ENCODE measurements at regions not wholly inside any gene's neighbourhood (a gene's known extent, or its start where the extent isn't known, plus 50 kb on each side); places are given as distances from the start of the nearest gene placed in this dataset.

GRCh38 chr10:104517946-104518345 lies 123.1 kb upstream of the SORCS3 start:
- no peak for FAIRE-seq
- CTCF ChIA-PET (ENCODE audit: low intra/inter-chr PET ratio) = no interaction called here

GRCh38 chr10:104518891-104519290 lies 122.2 kb upstream of the SORCS3 start:
- H3K4me3 ChIP-seq = no peak overlapping the region
- no peaks in the 10 kb centered on the region for H3K79me2 ChIP-seq (ENCODE audit: control insufficient read depth, insufficient read depth, low read length)
- no peaks in the 10 kb centered on the region for H3K9me1 ChIP-seq (ENCODE audit: control insufficient read depth, insufficient read depth, low read length)
- H2AFZ ChIP-seq (ENCODE audit: low read depth, low read length) = no peak overlapping the region
- ATAC-seq = no peak
- POLR2A ChIA-PET = interaction anchor here (1.0 kb wide), 1 partner anchor 207 kb away, joined by 3 read pairs; no protein-coding TSS in a partner anchor
- H3K4me1 ChIP-seq (replicated peaks in 1 of 2; ENCODE audit: control insufficient read depth in 2 of 2, insufficient read depth in 2 of 2, low read length in 2 of 2) = no peaks in the 10 kb centered on the region
- intact Hi-C loops (cut with micrococcal nuclease) = no loop called here
- DNase-seq (ENCODE audit: extremely low read depth in 1 of 4, low spot score in 3 of 4) = no peak
- H4K20me1 ChIP-seq (replicated peaks; ENCODE audit: control insufficient read depth, insufficient read depth, low read length) = no peaks in the 10 kb centered on the region
- H3K36me3 ChIP-seq (ENCODE audit: control insufficient read depth, insufficient read depth, low read length) = no peaks in the 10 kb centered on the region
- no peak overlapping the region for H3K4me2 ChIP-seq (ENCODE audit: insufficient read depth, low read length)
- no peak for FAIRE-seq
- H3K9ac ChIP-seq (ENCODE audit: insufficient read depth in 1 of 2, low read depth in 2 of 2, low read length in 2 of 2) = no peak overlapping the region
- in situ Hi-C loops (cut with MboI) = no loop called here
- WGBS (ENCODE audit: insufficient coverage, low coverage, missing lambda C conversion rate) = 0% methylated on average over 3 of the region's 6 CpGs
- CTCF ChIA-PET (ENCODE audit: low intra/inter-chr PET ratio) = no interaction called here
- no peaks in the 10 kb centered on the region for H3K27me3 ChIP-seq (ENCODE audit: control insufficient read depth in 2 of 2, insufficient read depth in 2 of 2, low read length in 2 of 2)
- H3K9me3 ChIP-seq (replicated peaks; ENCODE audit: control insufficient read depth, insufficient read depth, low read depth, low read length) = no peaks in the 10 kb centered on the region
- BruUV-seq (replicated peaks) = no TSS peak
- H3K27ac ChIP-seq (ENCODE audit: extremely low read depth, low read depth, low read length) = no peak overlapping the region
- no peak for TF ChIP-seq NR2C1 (IDR thresholded peaks at IDR 0.05)
- TF ChIP-seq NR2C1 (tag; IDR thresholded peaks at IDR 0.05) = no peak
- no peak for TF ChIP-seq PHF20 (IDR thresholded peaks at IDR 0.05; ENCODE audit: partially characterized antibody)
- no peak for TF ChIP-seq ELF2 (CRISPR knock-in tag; IDR thresholded peaks at IDR 0.05)
- no peak for TF ChIP-seq CSDE1 (IDR thresholded peaks at IDR 0.05)
- no peak for TF ChIP-seq CREB3L1 (IDR thresholded peaks at IDR 0.05; ENCODE audit: borderline replicate concordance, low read depth)
- no peak for TF ChIP-seq ZNF551 (CRISPR knock-in tag; IDR thresholded peaks at IDR 0.05)
- no peak for TF ChIP-seq MTA1 (IDR thresholded peaks at IDR 0.05; ENCODE audit: borderline replicate concordance)
- no peak for TF ChIP-seq XRCC4 (IDR thresholded peaks at IDR 0.05; ENCODE audit: extremely low read depth, insufficient read depth, insufficient read length)
- TF ChIP-seq NFATC3 (IDR thresholded peaks at IDR 0.05) = no peak
- no peak for TF ChIP-seq CHD4 (IDR thresholded peaks at IDR 0.05; ENCODE audit: insufficient read depth, insufficient replicate concordance, low read depth, low read length, poor library complexity, severe bottlenecking)
- no peak for TF ChIP-seq AFF4 (CRISPR knock-in tag; IDR thresholded peaks at IDR 0.05)
- TF ChIP-seq MBD2 (IDR thresholded peaks at IDR 0.05; ENCODE audit: borderline replicate concordance, low read depth) = no peak

More at GRCh38 chr10:104517946-104518345, 123.1 kb upstream of the SORCS3 start:
- TF ChIP-seq TARDBP (IDR thresholded peaks at IDR 0.05) = no peak
- intact Hi-C loops (cut with micrococcal nuclease) (no loop called here), in situ Hi-C loops (cut with MboI) (no loop called here)
- Histone ChIP-seq H3K9me1 (ENCODE audit: control insufficient read depth, insufficient read depth, low read length) (no peaks in the 10 kb centered on the region), H3K27me3 (ENCODE audit: control insufficient read depth in 2 of 2, insufficient read depth in 2 of 2, low read length in 2 of 2) (no peaks in the 10 kb centered on the region), H3K36me3 (ENCODE audit: control insufficient read depth, insufficient read depth, low read length) (no peaks in the 10 kb centered on the region), H3K4me1 (replicated peaks in 1 of 2; ENCODE audit: control insufficient read depth in 2 of 2, insufficient read depth in 2 of 2, low read length in 2 of 2) (no peaks in the 10 kb centered on the region), H3K79me2 (ENCODE audit: control insufficient read depth, insufficient read depth, low read length) (no peaks in the 10 kb centered on the region), H4K20me1 (replicated peaks; ENCODE audit: control insufficient read depth, insufficient read depth, low read length) (no peaks in the 10 kb centered on the region), H3K9ac (ENCODE audit: insufficient read depth in 1 of 2, low read depth in 2 of 2, low read length in 2 of 2) (no peak overlapping the region), H3K4me3 (no peak overlapping the region), H3K9me3 (replicated peaks; ENCODE audit: control insufficient read depth, insufficient read depth, low read depth, low read length) (no peaks in the 10 kb centered on the region), H2AFZ (ENCODE audit: low read depth, low read length) (no peak overlapping the region), H3K27ac (ENCODE audit: extremely low read depth, low read depth, low read length) (no peak overlapping the region), H3K4me2 (ENCODE audit: insufficient read depth, low read length) (no peak overlapping the region)
- BruUV-seq (replicated peaks) = no TSS peak
- POLR2A ChIA-PET = no interaction called here
- 3% methylated on average over 4 of the region's 4 CpGs for WGBS (ENCODE audit: insufficient coverage, low coverage, missing lambda C conversion rate)
- no peak for ATAC-seq
- no peak for DNase-seq (ENCODE audit: extremely low read depth in 1 of 4, low spot score in 3 of 4)

Measured in K562 (cell line).